T-helper 1 cell treated with Interleukin-12 subunit alpha and Interleukin-12 subunit beta and Interleukin-4 antibody, amounts not matched to agents 30 ng/mL and 1 ng/mL, for 36 hours (primary cell): ENCODE measurements at regions not wholly inside any gene's neighbourhood (a gene's known extent, or its start where the extent isn't known, plus 50 kb on each side); places are given as distances from the start of the nearest gene placed in this dataset.
"Not testable (repeated sequence)": the region's sequence is repeated elsewhere in the genome, so short reads cannot be mapped to it uniquely, and the experiment has no call there.

Source experiments
- intact Hi-C: fragments of 100-400 bp; cut with micrococcal nuclease; formaldehyde crosslinking; loops from one replicate; pipeline ENCODE4 v1.15.1; 2024

- intact Hi-C loops: loop anchor here (10.0 kb wide), 1 partner anchor 602 kb away; the partner anchor contains the start of gene ANXA2
Measured at GRCh38 chr15:59792359-59792758, 103.2 kb upstream of the BNIP2 start.

- intact Hi-C loops: loop anchor here (10.0 kb wide), 1 partner anchor 603 kb away; the partner anchor contains the start of gene ANXA2
Measured at GRCh38 chr15:59791755-59792154, 102.6 kb upstream of the BNIP2 start.

- intact Hi-C loops: loop anchor here (10.0 kb wide), 1 partner anchor 604 kb away; the partner anchor contains the start of gene ANXA2
Measured at GRCh38 chr15:59791079-59791478, 102.0 kb upstream of the BNIP2 start.

DNA sequence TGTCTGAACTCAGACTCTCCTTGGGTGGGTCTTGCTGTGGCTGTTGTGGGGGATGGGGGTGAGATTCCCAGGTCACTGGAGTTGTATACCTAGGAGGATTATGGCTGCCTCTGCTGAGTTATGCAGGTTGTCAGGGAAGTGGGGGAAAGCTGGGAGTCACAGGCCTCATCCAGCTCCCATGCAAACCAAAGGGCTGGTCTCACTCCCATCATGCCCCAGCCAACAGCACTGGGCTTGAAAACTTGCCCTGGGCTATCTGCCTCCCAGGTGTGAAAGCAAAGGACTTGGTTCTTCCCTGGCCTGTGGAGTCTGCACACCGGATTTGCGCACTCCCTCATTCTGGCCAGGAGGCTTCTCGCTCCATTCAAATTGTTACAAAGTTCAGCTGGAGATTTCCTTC is 97.3 kb upstream of the BNIP2 start:
- intact Hi-C loops: not testable (repeated sequence)

GRCh38 chr15:59785981-59786380 is 96.9 kb upstream of the BNIP2 start:
- intact Hi-C loops: not testable (repeated sequence)

DNA sequence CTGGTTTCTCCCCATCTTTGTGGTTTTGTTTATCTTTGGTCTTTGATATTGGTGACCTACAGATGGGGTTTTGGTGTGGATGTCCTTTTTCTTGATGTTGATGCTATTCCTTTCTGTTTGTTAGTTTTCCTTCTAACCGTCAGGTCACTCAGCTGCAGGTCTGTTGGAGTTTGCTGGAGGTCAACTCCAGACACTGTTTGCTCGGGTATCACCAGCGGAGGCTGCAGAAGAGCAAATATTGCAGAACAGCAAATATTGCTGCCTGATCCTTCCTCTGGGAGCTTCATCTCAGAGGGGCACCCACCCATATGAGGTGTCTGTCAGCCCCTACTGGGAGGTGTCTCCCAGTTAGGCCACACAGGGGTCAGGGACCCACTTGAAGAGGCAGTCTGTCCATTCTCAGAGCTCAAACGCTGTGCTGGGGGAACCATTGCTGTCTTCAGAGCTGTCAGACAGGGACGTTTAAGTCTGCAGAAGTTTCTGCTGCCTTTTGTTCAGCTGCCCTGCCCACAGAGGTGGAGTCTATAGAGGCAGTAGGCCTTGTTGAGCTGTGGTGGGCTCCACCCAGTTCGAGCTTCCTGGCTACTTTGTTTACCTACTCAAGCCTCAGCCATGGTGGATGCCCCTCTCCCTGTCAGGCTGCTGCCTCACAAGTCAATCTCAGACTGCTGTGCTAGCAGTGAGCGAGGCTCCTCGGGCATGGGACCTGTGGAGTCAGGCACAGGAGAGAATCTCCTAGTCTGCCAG is 94.8 kb upstream of the BNIP2 start:
- intact Hi-C loops: not testable (repeated sequence)

DNA sequence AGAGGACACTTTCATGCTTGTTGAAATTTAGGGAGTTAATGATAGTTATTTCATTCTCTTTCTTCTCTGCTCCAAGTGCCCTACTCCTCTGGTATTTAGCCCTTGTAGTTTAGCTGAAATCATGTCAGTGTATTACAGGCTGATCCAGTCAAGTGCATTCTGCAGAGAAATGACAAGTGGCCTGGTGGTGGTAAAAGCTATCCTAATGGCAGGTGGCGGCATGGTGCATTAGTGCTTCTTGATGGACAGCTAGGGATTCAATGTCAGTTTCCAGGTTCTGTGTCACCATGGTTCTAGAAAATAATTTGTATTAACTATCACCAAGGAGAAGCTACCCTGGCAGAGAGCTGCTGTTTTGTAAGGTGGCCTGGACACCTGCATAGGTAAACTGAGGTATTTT is 90.0 kb upstream of the BNIP2 start:
- intact Hi-C loops: no loop called here

DNA sequence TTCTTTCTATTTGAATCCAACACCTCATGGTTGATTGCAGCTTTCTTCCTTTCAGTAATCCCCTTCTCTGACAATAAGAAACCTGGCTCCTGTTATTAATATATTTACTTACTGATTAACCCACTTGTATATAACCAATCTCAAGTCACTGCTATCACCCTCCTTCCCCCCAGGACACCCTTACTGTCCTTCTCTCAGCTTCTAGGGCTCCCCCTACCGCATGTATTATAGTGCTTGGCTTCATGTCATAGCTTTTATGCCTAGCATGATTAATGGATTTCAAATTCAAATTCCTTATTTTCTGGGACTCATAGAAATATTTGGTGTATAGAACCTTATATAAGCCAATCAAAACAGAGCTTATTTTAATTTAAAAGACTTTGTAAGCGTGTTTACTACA is 75.7 kb upstream of the BNIP2 start:
- intact Hi-C loops: no loop called here

DNA sequence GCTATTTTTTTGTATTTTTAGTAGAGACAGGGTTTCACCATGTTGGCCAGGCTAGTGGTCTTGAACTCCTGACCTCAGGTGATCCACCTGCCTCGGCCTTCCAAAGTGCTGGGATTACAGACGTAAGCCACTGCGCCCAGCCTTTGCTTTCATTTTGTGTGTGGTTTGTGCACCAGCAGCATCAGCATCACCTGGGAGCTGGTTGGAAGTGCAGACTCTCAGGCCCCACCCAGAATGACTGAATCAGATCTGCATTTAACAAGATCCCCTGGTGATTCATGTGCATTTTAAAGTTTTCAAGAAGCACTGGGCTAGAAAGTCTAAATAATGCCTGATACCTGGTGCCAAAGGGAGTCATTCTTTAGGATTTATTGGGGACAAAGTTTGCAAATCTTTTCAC is 73.4 kb upstream of the BNIP2 start:
- intact Hi-C loops: no loop called here

GRCh38 chr15:59760256-59760655 is 71.1 kb upstream of the BNIP2 start:
- intact Hi-C loops: not testable (repeated sequence)

DNA sequence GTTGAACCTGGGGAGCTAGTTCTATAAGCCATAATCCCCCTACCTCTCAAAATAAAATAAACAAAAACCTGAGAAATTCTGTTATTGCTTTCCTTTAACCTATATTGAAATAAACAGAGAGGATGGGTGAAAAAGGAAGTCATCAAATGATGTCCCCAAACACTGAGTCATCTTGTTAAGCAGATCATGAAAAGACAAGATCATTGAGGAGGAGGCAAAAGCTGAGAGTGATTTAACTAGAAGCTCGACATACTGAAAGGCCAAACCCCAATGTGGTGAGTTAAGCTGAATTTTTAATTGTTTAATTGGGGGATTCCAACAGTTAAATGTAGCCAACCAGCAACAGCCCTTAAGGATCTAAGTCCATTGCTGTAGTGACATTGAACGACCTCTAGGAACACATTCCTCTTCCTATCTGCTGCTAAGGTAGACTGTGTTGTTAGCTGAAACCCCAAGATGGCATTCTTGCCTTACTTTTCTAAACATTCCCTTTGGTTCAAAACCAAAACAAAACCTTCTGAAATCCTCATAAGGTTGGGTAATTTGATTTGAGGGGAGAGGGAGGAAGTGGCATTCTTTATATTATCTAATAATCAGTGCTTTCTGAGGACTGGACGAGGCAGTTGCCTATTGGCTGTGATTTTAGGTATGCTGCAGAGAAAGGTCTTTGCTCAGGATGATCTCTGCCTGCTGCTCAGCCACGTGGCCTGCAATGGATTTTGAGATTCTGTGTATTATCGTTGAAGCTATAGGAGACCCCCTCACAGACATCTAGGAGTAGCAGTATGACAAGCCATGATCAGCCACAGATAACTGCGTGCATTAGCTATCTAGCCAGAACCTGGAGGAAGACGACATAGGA is 62.7 kb upstream of the BNIP2 start:
- intact Hi-C loops: loop anchor here (1.0 to 5.0 kb wide), 7 partner anchors 52 to 575 kb away; no protein-coding TSS in a partner anchor

GRCh38 chr15:59746777-59747176 is 57.7 kb upstream of the BNIP2 start:
- intact Hi-C loops: no loop called here

DNA sequence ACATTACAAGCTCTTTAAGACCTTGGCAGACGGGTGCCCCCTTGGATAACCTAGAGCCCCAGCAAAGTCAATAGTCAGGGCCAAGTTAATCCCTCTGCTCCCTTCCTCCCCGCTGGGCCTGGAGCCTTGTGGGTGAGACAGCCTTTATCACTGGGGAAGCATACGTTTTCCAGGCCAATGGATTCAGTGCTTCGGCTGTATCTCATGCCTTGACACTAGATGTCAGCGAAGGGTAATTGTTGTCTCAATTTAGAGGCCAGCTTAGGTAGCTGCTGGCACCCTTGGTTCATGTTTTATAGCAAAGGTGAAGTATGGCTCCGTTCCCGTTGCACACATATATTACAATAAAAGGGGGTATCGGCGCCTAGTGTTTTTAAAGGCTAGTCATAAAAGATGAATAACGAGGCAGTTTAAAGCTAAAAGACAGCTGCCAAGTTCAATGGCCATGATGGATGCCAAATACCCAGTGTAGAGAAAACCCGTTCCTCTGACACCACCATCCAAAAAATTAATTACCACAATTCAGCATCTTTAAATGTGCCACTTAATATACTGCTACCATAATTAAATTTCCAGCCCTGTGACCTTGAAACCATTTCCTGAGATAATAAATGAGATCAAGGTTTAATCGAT is 52.3 kb upstream of the BNIP2 start:
- intact Hi-C loops: loop anchor here (1.0 kb wide), 1 partner anchor 585 kb away; no protein-coding TSS in a partner anchor

GRCh38 chr15:59739557-59740186 is 50.6 kb upstream of the BNIP2 start:
- intact Hi-C loops: no loop called here
